ENCODE measurements at regions not wholly inside any gene's neighbourhood (a gene's known extent, or its start where the extent isn't known, plus 50 kb on each side); places are given as distances from the start of the nearest gene placed in this dataset.

GRCh38 chr9:121550041-121550440 lies 50.4 kb upstream of the GGTA1 start:
- DNase-seq, result no peak

DNA sequence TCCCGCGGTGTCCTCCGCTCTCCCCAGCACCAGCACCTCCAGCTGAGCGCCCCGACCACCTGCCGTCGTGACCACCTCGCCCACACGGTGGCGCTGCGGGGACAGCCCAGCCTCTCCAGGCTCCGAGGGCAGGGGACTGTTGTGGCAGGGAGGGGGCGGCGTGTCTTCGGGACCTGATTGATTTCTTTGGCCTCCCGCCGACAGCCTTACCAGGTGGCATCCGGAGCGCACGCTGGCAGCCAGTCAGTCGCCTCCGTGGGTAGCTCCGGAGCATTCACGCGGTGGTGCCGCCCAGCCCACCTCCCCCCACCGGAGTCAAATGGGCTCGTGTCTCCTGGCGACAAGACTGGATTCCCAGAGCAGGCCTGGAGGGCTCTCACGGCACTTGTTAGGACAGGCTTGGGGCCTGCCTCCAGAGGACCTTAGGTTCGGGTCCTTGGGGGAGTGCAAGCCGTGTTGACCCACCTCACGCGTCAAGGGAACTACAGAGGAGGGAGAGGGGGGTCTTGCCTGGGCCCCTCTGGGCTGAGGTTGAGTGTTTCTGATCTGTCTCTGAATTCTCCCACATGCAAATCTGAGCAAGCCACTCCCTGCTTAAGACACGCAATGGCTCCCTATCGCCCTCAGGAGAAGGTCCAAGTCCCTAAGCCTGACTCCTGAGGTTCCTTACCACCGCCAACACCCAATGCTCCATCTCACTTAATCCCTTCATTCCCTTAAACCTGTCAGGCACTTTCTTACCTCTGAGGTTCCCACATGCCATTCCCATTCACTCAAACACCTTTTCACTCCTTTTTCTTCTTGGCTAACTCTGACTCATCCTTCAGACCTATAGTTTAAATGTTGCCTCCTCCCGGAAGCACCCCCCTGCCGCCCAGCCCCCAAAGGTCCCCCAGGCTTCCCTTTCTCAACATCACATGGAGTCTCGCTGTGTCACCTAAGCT lies 51.2 kb upstream of the GGTA1 start:
- peak; percentile 65 for DNase-seq

DNA sequence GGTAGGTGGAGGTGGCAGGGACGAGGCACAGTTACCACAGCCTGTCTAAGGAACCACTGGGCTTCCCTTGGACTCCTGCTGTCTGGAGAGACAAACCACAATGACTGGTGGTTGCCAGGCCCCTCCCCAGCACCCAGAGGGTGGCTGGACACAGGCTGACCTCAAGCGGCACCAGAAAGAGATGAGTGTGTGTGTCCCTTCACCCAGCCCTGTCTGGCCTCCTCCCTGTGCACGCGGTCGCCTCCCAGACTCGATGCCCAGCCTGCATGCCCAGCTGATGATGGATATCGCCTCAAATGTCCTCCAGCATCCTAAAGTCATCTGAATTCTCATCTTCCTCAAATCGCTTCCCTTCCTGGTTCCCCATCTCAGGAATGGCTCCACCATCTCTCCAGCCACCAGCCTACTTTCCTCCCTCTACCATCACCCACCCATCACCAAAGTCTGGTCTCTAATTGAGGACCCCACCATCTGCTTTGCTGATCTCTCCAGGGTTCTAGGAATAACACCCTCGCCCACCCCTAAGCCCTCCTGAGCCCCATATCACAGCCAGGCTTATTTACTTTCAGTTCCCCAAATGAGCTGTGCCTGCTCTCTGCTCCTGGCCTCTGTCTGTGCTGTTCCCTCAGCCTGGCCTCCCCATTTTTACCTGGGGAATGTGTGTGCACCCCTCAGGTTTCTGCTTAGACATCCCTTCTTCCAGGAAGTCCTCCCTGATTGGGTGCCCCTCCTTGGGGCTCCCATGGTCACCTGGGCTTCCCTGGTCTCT lies 52.5 kb upstream of the GGTA1 start:
- no peak for DNase-seq

GRCh38 chr9:121556082-121556481 lies 56.4 kb upstream of the GGTA1 start:
- DNase-seq, result no peak

- peak; percentile 97 for DNase-seq
Observed at GRCh38 chr9:121556580-121556979, 56.9 kb upstream of the GGTA1 start.

DNA sequence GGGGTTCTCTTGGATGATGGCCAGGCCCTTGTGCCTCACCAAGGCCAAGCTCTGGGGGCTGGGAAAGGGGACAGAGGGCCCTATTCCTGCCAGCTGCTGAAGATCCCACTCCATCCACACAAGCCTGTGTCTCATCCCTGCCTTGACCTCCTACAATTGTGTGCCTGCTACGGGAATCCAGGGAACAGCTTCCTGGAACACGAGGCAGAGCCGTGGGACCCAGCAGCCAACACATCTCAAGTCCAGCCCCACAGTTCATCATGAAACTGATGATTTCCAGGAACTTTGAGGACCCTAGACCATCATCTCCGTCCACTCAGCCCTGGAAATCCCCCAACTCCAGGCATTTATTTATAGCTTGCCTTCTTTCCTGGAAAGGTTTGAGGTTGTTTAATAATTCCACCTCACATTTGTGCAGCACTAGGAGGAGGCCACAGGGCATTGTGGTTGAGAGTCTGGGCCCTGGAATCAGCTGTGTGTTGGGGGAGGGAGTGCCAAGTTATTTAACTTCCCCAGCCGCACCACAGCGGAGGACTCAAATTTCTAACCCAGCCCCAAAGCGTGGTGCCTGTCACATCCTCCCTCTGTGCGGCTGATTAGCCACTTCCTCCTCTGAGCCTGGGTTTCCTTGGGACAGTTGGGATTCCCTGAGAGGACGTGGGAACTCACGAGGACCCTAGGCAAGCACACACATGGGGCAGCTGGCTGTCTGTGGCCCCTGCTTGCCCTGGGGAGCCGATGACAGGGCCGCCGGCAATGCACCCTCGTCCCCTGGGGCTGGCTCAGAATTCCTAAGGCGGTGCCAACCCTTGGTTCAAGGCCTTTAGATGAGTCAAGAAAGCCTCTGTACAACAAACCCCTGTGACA lies 58.2 kb upstream of the GGTA1 start:
- peak; percentile 99 for DNase-seq

DNA sequence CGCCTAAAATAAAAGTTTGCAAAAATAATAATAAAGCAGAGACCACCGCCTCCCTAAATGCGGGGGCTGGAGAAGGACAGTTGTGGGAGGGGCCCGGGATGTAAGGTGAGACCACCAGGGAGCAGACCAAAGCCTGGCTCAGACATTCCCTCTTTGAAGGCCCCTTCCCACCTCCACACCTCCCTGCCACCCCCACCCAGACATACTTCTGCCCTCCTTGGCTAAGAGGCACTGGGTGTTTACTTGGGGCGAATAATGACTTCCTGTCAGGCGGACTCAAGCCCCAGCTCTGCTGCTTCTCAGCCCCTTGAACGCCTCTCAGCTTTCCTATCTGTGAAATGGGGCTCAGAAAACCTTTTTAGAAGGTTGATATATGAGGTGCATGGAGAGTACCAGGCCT lies 58.8 kb upstream of the GGTA1 start:
- DNase-seq, result peak; percentile 28

DNA sequence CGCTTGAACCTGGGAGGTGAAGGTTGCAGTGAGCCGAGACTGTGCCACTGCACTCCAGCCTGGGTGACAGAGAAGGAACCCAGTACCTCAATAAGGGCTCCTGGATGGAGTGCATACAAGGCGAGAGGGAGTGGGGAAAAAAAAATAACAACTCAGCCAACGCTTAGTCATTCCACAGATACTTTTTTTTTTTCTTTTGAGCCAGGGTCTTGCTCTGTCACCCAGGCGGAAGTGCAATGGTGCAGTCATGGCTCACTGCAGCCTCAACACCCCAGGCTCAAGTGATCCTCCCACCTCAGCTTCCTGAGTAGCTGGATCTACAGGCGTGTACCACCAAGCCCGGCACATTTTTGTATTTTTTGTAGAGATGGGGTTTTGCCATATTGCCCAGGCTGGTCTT lies 59.5 kb upstream of the GGTA1 start:
- peak; percentile 85 for DNase-seq

GRCh38 chr9:121560921-121561320 lies 61.3 kb upstream of the GGTA1 start:
- no peak for DNase-seq

DNA sequence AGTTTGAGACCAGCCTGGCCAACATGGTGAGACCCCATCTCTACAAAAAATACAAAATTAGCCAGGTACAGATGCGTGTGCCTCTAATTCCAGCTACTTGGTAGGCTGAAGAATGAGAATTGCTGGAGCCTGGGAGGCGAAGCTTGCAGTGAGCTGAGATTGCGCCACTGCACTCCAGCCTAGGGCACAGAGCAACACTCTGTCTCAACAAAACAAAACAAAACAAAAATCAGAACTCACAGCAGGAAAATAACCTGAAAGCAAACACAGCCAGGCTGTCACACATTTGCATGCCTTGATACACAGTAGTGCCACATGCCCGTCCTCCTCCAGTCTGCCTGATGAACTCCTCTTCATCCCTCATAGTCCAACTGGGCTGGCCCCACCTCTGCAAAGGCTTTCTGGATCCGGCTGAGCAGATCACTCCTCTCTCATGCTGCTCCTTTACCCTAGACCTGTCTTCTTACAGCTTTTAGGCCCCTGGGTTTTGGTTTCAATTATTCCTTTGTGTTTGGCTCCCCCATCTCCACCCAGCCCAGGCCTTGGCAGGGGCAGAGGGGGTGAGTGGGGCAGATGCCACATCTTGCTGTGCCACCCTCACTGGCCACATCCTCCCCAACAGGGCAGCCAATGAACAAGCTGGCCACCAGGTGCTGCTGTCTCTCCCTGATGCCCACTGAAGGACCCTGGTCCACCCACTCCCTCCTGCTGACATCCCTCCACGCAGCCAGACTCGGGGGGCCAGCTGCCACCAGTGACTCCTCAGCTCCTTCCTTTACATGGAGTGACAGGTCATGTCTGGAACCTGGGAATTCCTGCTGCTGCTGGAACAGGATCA lies 62.0 kb upstream of the GGTA1 start:
- DNase-seq, result no peak

DNA sequence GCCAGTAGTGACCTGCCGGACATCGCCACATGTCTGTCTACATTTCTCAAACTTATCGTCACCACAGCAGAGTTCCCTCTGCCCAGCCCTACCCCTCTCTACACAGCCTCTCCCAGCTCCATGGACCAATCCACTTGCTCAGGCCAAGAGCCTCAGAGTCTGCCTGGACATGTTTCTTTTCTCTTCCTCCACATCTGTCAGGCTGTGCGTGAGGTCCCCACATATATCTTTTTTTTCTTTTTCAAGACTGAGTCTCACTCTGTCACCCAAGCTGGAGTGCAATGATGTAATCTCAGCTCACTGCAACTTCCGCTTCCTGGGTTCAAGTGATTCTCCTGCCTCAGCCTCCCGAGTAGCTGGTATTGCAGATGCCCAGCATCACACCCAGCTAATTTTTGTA lies 62.7 kb upstream of the GGTA1 start:
- no peak for DNase-seq

DNA sequence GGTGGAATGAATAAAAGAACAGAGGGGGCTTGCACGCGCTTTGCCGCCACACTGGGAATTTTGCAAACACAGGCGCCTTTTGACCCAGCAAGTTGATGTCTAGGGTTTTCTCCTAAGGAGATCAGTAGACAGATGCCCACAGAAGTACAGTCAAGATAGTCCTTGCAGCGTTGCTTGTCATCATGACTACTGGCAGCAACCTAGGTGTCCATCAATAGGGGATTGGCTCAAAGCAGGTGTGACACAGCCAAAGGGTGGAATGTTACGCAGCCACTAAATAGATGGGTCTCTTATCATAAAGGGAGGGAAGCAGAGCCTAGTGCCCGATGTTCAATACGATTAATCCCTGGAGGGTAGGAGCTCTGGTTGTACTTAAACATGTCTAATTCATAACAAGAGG lies 63.8 kb upstream of the GGTA1 start:
- no peak for DNase-seq

- no peak for DNase-seq
Observed at GRCh38 chr9:121563881-121564460, 64.3 kb upstream of the GGTA1 start.

DNA sequence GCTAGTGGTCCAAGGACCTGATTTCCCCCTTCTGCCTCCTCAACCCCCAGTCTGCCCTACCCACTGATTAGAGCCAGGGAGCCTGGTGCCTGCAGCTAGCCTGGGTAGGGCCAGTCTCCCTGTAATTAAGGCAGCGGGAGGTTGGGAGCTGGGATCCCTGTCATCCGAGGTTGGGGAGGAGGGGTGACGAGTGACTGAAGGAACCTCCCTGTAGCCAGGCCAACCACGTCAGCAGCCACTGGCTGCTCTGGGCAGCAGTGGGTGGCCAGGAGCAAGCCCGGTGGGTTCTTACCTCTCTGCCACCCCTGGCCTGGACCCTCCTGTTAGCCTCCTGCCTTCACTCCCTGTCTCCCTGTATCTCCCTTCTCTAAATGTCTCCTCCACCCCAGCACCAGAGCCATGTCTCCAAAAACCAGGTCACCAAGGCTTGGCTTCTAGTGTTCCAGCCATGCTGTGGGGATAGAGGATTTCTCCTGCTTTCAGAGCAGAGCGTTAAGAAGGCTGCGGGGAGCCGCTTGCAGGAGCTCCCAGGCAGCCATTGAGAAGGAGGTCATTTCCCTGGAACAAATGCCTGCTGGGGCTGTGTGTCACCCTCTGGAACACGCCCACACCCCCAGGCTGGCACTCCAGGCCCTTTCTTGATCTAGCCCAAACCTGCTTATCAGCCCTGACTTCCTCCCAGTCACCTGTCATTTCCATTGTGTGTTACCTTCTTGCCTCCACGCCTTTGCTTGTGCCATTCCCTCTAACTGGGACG lies 65.0 kb upstream of the GGTA1 start:
- no peak for DNase-seq

DNA sequence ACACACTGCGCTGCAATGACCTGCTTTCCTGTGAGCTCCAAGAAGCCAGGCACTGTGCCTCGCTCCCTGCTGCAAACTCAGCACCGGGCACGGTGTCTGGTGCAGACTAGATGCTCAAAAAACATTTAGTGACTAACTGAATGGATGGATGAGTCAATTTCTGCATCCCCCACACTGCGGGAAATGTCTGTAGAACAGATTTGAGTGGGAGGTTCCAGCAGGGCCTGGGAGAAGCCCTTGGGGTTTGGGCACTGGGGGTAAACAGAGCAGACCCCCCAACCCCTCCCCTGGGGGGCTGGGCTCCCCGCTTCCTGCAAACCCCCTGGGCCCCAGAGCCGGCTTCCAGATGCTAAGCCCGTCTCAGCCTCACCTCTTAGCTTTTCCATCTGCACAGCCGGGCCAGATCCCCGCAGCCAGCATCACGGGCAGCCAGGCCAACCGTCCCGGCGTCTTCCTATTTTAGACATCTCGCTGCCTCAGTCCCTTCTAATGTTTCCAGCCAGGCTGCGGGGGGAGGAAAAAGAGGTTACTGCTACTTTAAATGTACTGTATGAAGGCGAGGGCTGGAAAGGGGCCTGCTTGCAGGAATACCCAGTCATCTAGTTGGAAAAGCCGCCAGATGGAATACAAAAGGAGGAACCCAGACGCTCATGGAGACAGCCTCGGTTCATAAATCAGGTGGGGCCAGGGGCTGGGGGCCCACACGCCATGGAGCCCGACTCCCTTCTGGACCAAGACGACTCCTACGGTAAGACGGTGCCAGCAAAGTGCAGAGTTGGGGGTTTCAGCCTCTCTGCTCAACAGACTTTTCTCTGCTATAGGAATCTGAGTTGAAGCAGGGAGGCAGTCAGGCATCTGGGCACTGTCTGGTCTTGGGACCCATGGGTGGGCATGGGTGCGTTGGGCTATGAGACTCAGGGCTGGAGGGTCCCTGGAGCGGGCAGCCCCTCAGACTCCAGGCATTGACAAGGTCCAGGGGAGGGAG lies 67.1 kb upstream of the GGTA1 start:
- DNase-seq, result peak; percentile 76

GRCh38 chr9:121567500-121568342 lies 68.1 kb upstream of the GGTA1 start:
- DNase-seq, result peak; percentile 19

DNA sequence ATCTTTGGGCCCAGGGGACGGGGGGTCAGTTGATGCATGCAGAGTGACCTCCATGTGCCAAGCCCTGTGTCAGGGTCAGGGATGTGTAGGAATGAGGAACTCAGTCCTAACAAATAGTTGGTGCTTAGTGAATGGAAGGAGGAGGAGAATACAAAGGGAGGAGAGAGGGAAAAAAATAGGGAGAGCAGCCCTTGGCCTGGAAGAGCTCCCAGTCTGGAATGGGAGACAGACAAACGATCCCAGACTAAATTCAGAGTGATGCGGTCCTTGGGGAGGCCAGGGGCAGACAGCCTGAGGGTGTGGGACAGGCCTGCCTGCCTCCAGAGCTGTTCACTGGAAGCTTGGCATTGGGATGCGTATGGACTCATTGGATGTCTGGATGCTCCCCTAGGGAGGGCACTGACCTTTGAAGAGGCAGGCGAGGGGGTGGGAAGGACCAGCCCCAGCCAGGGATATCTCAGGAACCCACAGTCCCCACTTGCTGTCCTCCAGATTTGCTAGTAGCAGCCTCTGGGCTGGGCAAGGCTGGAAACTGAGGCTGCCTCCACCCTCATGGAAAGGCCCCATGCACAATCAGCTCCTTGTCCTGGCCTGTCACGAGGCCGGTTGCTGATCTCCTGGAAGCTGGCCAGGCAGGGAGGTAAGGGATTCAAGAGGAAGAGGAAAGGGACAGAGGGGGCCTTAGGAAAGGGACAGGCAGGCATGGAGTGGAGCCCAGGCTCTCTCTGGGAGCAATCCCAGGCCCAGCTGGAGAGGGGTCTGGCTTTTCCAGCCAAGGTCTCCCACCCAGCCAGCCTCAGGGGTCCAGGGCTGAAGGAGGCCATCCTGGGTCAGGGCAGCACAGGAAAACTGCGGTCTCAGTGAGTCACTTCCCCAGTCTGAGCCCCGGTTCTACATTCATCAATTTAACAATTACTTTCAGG lies 69.0 kb upstream of the GGTA1 start:
- peak; percentile 59 for DNase-seq
